HG03039 (cell line): ENCODE measurements at regions not wholly inside any gene's neighbourhood (a gene's known extent, or its start where the extent isn't known, plus 50 kb on each side); places are given as distances from the start of the nearest gene placed in this dataset.

Source experiments
- ATAC-seq: cut with Tn5 transposase; IDR thresholded peaks from one replicate; pipeline ENCODE4 v1.9.1; 2021; ENCODE audit warnings: mild to moderate bottlenecking, moderate library complexity; ENCODE audit not compliant: unreplicated experiment

DNA sequence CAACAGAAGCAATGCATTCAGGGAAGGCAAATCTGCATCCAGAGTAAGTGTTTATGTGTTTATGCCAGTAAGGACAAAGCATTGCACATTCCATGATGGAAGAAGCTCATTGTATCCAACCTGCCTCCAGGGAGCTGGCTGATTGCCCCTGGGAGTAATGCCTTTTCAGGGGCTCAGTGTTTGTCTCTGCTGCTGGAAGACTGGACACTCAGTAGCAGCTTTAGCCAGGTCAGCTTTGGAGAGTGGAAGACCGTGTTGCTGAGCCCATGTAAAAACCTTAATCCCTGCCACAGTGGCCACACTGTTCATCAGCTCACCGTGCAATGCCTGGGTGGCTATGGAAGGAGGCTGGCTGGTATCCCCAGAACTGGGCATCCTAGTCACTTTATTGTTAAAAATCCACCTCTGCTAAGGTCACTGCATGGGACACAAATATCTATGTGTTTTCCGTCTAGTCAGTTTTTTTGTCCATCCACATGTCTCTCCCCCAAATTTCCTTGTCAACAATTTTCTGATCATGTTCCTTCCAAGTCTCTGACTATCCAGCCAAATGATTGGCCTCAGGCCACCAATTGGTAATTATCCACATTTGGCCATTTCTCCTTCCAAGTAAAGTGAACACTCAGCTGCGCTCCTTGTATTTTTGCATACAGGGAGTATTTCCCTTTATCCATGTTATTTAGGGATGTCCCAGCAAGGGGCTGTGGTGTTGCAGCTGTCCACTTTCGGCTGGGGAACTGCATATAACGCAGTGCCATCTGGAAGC lies 2044.5 kb upstream of the AGA start:
- ATAC-seq: no peak

GRCh38 chr4:179492260-179493080 lies 2050.2 kb upstream of the AGA start:
- ATAC-seq: no peak

GRCh38 chr4:179503976-179504375 lies 2061.7 kb upstream of the AGA start:
- no peak for ATAC-seq

DNA sequence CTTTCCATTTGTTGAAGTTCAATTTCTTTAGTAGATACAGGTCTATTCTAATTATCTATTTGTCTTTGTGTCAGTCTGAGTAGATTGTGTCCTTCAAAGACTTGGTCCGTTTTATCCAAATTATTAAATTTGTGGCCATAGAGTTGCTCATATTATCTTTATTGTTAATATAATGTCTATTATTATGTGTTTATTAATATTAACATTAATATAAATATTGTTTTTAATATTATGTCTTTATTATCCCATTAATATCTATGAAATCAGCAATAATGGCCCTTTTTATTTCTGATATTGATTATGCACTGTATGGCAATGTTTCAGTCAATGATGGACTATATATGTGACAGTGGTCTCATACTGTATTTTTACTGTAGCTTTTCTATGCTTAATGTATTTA lies 2067.3 kb upstream of the AGA start:
- no peak for ATAC-seq

- ATAC-seq: no peak
Observed at GRCh38 chr4:179521952-179522351, 2079.7 kb upstream of the AGA start.

GRCh38 chr4:179530958-179531357 lies 2088.7 kb upstream of the AGA start:
- ATAC-seq: no peak

GRCh38 chr4:179536694-179537093 lies 2094.5 kb upstream of the AGA start:
- no peak for ATAC-seq

DNA sequence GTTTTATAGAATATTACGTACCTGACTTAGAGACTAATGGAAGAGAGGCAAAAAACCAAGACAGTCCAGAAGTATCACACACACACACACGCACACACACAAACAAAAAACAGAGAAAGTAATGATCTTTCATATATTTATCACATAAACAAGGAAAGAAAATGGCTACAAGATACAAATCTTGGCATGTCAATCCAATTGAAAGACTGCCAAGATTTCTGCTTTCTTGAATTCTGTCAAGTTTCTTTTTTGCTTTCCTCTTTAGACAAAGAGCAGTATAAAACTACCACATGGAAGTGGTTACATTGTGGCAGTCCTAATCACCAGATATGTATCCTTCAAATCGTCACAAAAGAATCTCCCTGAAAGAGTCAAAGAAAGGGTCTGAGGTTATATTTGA lies 2097.4 kb upstream of the AGA start:
- ATAC-seq: no peak

DNA sequence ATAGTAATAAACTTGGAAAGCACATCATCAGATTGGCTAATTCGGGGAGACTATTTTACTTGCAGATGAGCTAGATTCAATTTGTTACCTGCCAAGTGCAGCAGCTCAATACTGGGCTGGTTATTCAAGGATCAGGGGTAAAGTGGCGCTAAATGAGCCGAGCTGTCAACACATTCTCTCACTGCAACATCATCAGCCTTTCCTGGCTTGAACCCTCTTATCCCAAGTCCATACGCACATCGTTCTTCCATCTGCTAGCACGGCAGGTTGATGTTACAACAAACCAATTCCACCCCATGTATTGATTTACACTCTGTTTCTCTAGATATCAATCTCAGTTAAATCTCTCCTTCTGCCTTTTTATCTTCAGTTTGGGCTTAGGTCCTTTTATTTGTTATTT lies 2101.5 kb upstream of the AGA start:
- ATAC-seq: no peak

- no peak for ATAC-seq
Observed at GRCh38 chr4:179544496-179544895, 2102.3 kb upstream of the AGA start.

DNA sequence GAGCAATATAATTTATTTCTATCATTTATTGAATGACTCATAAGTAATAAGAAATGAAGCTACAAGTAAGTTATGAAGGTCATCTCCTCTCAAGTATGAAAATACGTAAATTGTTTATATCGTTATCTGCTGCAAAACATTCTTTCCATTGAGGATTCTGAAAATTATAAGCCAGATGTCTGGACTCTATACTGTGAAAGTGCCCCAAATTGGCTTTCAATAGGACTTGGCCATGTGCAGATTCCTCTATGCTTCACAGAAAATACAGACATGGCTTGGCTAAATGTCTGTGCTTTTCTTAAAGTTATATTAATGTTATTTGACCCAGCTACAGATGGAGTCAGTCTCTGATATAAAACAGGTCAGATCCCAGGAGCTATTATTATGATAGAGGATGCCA lies 2109.9 kb upstream of the AGA start:
- no peak for ATAC-seq

DNA sequence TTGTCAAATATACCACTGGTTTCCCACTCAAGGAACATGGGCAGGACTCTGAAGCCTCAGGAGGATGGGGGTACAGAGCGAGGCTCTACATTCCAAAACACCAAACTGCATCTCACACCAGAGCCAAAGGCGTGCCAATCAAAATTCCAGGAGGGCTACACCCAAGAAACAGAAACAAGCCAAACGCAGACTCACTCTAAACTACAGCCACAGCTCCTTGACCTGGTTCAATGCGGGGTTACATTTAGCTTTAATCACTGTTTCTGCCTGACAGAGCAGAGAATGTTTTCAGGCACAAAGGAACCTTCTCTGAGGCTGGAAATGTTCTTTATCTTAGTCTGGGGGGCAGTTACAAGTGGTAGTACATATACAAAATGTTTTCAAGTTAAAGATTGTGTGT lies 2121.5 kb upstream of the AGA start:
- no peak for ATAC-seq

GRCh38 chr4:179569549-179569948 lies 2127.3 kb upstream of the AGA start:
- no peak for ATAC-seq

DNA sequence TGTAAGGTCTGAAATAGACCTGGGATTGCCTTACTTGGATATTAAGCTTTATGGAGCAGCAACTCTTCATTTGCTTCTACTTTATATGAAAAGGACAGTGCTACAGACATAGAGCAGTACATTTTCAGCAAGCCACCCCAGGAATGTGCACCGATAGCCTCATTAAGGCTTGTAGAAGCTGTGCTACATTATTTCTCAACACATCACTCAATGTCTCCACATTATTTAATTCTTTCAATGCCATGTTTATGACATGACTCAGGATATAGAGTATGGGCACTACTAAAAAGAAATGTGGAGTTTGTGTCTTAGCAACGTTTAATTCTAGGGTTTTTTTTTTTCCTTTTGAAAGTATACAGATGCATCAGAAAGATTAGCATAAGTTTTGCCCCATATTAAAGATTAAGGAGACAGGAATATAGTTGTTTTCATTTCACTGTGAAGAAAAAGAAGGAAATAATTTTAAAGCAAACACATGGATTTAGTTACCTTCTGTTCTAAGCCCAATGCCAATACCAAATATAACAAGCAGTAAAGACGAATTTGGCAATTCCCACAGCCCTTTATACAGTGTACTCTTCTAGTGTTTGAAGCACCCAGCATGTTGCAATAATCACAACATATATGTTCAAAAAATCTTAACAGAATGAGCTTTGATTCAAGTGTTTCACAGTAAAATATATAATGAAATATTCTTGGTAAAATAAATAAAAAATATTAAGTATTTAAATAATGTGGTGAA lies 2140.1 kb upstream of the AGA start:
- no peak for ATAC-seq

DNA sequence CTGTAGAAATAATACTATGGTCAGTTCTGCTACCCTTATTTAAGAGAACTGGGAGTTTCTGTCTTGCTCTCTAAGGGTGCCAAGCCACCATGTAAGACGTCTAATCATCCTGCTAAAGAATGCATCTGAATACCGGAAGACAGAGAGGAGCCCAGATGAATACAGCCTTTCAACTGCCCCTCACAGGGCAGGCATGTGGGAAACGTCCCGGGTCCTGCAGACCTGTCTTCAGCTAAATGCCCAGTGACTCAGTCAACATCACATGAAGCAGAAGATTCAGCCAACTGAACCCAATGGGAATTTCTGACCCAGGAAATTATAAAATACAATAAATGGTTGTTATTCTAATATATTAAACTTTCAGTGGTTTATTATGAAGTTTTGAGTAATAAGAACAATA lies 2141.0 kb upstream of the AGA start:
- no peak for ATAC-seq

DNA sequence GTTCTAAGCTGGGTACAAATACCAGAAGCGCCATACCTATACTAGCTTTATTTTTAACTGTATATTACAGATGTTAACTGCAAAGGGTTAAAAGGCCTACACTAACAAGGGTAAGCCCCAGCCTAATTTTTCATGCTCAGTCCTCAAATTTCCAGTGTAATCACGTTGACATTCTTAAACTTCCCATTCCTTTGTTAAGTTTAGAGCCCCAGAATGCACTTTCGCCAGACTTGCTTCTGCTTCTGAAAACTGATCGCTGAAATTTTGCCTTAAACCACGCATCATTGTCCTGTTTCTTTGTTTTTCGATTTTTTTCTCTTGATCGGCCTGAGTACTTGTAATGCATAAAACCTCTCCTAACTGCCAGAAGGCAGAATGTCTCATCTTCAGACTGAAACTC lies 2141.9 kb upstream of the AGA start:
- ATAC-seq: no peak

- ATAC-seq: no peak
Observed at GRCh38 chr4:179585761-179586160, 2143.5 kb upstream of the AGA start.

DNA sequence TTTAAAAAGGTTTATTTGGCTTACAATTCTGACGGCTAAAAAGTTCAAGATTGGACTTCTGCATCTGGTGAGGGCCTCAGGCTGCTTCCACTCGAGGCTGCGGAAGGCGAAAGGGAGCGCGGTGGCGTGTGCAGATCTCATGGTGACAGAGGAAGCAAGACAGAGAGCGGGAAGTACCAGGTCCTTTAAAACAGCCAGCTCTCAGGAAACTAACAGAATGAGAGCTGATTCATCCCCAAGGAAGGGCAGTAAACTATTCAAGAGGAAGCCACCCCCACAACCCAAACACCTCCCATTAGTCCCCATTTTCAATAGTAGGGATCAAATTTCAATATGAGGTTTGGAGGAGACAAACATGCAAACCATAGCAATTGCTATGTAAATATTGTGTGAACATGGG lies 2144.2 kb upstream of the AGA start:
- ATAC-seq: no peak

- no peak for ATAC-seq
Observed at GRCh38 chr4:179595671-179596410, 2153.6 kb upstream of the AGA start.

GRCh38 chr4:179596621-179597020 lies 2154.4 kb upstream of the AGA start:
- no peak for ATAC-seq

DNA sequence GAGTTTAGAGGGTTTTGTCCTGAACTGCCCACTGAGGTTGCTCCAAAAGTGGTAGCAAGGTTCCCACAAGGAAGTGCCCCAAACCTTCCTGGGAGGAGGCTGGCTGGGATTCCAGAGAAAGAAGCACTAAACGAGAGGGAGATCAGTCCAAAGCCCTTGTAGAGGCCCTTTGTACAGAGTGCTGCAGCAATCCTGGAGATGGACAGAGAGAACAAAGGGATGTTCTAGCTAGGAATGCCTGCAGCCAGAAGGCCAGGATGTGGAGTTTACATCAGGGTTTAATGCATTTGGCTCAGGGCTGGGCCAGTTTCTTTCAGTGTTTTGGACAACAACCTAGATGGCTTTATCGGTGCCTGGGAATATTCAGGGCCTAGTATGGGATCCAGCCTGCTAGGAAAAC lies 2155.1 kb upstream of the AGA start:
- ATAC-seq: no peak
